ENCODE measurements at regions not wholly inside any gene's neighbourhood (a gene's known extent, or its start where the extent isn't known, plus 50 kb on each side); places are given as distances from the start of the nearest gene placed in this dataset.
"Not testable (repeated sequence)": the region's sequence is repeated elsewhere in the genome, so short reads cannot be mapped to it uniquely, and the experiment has no call there.

DNA sequence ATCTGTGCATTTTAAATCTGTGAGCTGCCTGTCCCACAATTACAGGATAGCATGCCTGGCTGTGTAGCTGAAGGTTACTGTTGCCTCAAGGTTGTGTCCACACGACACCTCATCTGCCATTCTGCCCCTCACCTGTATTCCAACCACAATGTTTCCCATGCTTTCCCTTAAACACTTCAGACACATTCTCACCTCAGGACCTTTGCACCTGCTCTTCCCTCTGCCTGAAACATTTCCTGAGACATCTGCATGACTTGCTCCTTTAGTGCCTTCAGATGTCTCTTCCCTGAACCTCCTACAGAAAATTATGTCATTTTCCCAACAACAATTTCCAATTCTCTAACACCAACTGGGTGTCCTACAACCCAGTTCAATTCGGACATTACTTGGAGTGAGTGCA lies 120.4 kb downstream of the ZNF608 start:
- H3K27me3 ChIP-seq (ENCODE audit: control insufficient read depth, insufficient read depth, low read length) = no peaks in the 10 kb centered on the region

GRCh38 chr5:124623265-124623664 lies 123.2 kb downstream of the ZNF608 start:
- Histone ChIP-seq H3K4me3 (ENCODE audit: low read depth, low read length) (no peak overlapping the region), H3K36me3 (ENCODE audit: control insufficient read depth, insufficient read depth, low read length) (no peaks in the 10 kb centered on the region), H3K27me3 (ENCODE audit: control insufficient read depth, insufficient read depth, low read length) (no peaks in the 10 kb centered on the region), H3K4me1 (ENCODE audit: control insufficient read depth, insufficient read depth, low read length) (no peaks in the 10 kb centered on the region), H3K9me3 (ENCODE audit: control insufficient read depth, insufficient read depth, low read length) (no peaks in the 10 kb centered on the region), H3K9ac (ENCODE audit: low read depth, low read length) (no peak overlapping the region)

More for the DNA sequence above, 120.4 kb downstream of the ZNF608 start:
- no peaks in the 10 kb centered on the region for H3K9me3 ChIP-seq (ENCODE audit: control insufficient read depth, insufficient read depth, low read length)
- no peak overlapping the region for H3K9ac ChIP-seq (ENCODE audit: low read depth, low read length)
- H3K4me3 ChIP-seq (ENCODE audit: low read depth, low read length) = no peak overlapping the region
- H3K4me1 ChIP-seq (ENCODE audit: control insufficient read depth, insufficient read depth, low read length) = no peaks in the 10 kb centered on the region
- H3K36me3 ChIP-seq (ENCODE audit: control insufficient read depth, insufficient read depth, low read length) = no peaks in the 10 kb centered on the region

DNA sequence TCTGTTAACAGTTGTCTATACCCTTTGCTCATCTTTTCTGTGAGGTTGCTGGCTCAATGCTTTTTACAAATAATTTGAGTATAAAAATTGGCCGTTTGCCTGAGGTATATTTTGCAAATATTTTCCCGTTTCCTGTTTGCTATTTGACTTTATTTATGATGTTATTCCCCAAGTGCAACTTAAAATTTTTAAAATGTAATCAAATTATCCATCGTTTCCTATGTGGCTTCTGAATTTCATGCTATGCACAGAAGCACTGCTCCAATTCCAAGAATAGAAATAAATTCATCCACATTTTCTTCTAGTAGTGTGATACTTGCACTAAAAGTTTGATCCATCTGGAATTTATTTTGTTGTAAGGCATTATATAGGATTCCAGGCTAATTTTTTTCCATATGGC lies 123.6 kb downstream of the ZNF608 start:
- Histone ChIP-seq H3K9me3 (ENCODE audit: control insufficient read depth, insufficient read depth, low read length) (no peaks in the 10 kb centered on the region), H3K4me1 (ENCODE audit: control insufficient read depth, insufficient read depth, low read length) (no peaks in the 10 kb centered on the region), H3K36me3 (ENCODE audit: control insufficient read depth, insufficient read depth, low read length) (no peaks in the 10 kb centered on the region), H3K9ac (ENCODE audit: low read depth, low read length) (no peak overlapping the region), H3K4me3 (ENCODE audit: low read depth, low read length) (no peak overlapping the region), H3K27me3 (ENCODE audit: control insufficient read depth, insufficient read depth, low read length) (no peaks in the 10 kb centered on the region)

DNA sequence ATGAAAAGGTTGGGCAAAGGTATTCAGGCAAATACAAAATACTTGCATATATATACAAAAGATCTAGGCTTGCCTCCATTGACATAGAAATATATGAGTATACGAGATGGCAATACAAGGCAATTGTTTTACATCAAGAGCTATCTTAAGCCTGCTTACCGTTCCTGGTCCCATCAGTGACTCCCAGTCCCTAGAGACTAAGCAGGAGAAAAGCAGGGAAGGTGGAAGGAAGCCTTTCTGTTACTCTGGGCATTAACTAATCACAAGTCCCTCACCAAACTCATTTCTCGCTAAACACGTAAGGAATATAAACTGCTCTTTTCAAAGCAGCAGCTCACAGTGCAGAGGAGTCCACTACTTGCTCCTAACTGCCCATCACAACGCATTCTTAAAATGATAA lies 125.2 kb downstream of the ZNF608 start:
- Histone ChIP-seq H3K4me3 (ENCODE audit: low read depth, low read length) (no peak overlapping the region), H3K9ac (ENCODE audit: low read depth, low read length) (no peak overlapping the region), H3K27me3 (ENCODE audit: control insufficient read depth, insufficient read depth, low read length) (no peaks in the 10 kb centered on the region), H3K4me1 (ENCODE audit: control insufficient read depth, insufficient read depth, low read length) (no peaks in the 10 kb centered on the region), H3K36me3 (ENCODE audit: control insufficient read depth, insufficient read depth, low read length) (no peaks in the 10 kb centered on the region), H3K9me3 (ENCODE audit: control insufficient read depth, insufficient read depth, low read length) (no peaks in the 10 kb centered on the region)

GRCh38 chr5:124620743-124621142 lies 125.7 kb downstream of the ZNF608 start:
- no peak overlapping the region for H3K9ac ChIP-seq (ENCODE audit: low read depth, low read length)
- no peaks in the 10 kb centered on the region for H3K9me3 ChIP-seq (ENCODE audit: control insufficient read depth, insufficient read depth, low read length)
- no peaks in the 10 kb centered on the region for H3K4me1 ChIP-seq (ENCODE audit: control insufficient read depth, insufficient read depth, low read length)
- H3K27me3 ChIP-seq (ENCODE audit: control insufficient read depth, insufficient read depth, low read length) = no peaks in the 10 kb centered on the region
- no peaks in the 10 kb centered on the region for H3K36me3 ChIP-seq (ENCODE audit: control insufficient read depth, insufficient read depth, low read length)
- no peak overlapping the region for H3K4me3 ChIP-seq (ENCODE audit: low read depth, low read length)

DNA sequence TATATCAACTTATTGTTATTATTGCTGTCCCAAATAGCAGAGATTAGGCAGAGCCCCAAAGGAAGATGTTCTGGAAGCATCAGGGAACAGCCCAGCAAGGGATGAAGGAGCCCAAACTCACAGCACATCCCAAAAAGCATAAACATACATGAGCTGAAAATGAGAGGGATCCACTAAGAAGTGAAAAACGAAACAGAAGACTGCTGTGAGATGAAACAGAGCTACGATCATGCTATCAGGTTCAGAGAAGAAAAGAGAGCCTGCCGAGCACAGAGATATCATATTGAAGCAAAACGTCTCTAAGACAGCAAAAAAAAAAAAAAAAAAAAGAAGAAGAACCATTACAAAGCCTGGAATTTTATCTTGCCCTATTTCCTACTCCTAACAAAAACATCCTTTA lies 127.3 kb downstream of the ZNF608 start:
- Histone ChIP-seq H3K4me3 (ENCODE audit: low read depth, low read length) (no peak overlapping the region), H3K27me3 (ENCODE audit: control insufficient read depth, insufficient read depth, low read length) (no peaks in the 10 kb centered on the region), H3K36me3 (ENCODE audit: control insufficient read depth, insufficient read depth, low read length) (no peaks in the 10 kb centered on the region), H3K9ac (ENCODE audit: low read depth, low read length) (no peak overlapping the region), H3K4me1 (ENCODE audit: control insufficient read depth, insufficient read depth, low read length) (no peaks in the 10 kb centered on the region), H3K9me3 (ENCODE audit: control insufficient read depth, insufficient read depth, low read length) (no peaks in the 10 kb centered on the region)

DNA sequence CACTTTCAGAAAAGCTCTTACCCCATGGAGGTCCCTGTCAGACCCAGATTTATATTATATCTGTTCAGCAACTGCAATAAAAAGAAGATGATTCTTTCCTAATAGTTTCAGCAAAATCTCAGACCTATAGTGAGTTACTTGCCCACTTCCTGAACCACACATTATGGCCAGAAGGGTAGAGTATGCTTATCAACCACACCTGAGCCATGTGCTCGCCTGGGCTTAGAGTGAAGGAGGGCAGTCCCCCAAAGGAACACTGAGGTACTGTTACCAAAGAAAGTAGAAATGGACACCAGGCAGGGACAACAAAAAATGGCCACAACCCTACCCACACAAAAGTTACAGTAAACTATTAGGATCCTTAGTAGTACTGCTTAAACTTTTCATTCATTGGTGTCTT lies 128.7 kb downstream of the ZNF608 start:
- no peak overlapping the region for H3K4me3 ChIP-seq (ENCODE audit: low read depth, low read length)
- H3K4me1 ChIP-seq (ENCODE audit: control insufficient read depth, insufficient read depth, low read length) = no peaks in the 10 kb centered on the region
- H3K9me3 ChIP-seq (ENCODE audit: control insufficient read depth, insufficient read depth, low read length) = no peaks in the 10 kb centered on the region
- H3K9ac ChIP-seq (ENCODE audit: low read depth, low read length) = no peak overlapping the region
- no peaks in the 10 kb centered on the region for H3K36me3 ChIP-seq (ENCODE audit: control insufficient read depth, insufficient read depth, low read length)
- no peaks in the 10 kb centered on the region for H3K27me3 ChIP-seq (ENCODE audit: control insufficient read depth, insufficient read depth, low read length)

DNA sequence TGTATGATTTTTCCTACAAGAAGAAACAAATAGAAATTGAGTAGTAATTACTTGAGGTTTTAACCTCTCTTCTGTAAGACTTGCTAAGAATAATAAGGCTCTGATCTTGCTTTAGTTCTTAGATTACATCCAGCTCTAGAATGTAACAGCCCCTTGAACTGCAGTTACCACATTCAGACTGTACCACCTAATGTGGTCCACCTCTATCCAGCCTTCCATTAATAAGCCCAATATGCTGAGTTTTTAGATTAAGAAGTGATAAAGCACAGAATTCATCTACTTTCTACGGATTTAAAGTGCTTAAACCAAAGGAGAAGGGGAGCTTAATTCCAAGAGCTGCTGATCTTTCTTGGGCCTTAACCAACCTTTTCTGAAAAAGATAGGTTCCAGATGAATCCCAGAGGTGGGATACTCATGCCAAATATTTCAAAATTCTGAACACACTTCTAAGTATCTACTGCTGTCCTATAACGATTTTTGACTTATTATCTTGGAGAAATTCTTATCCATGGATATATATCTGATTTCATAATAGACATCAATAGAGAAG lies 131.5 kb downstream of the ZNF608 start:
- H3K27me3 ChIP-seq (ENCODE audit: control insufficient read depth, insufficient read depth, low read length) = no peaks in the 10 kb centered on the region
- no peak overlapping the region for H3K4me3 ChIP-seq (ENCODE audit: low read depth, low read length)
- H3K36me3 ChIP-seq (ENCODE audit: control insufficient read depth, insufficient read depth, low read length) = no peaks in the 10 kb centered on the region
- H3K4me1 ChIP-seq (ENCODE audit: control insufficient read depth, insufficient read depth, low read length) = no peaks in the 10 kb centered on the region
- H3K9me3 ChIP-seq (ENCODE audit: control insufficient read depth, insufficient read depth, low read length) = no peaks in the 10 kb centered on the region
- H3K9ac ChIP-seq (ENCODE audit: low read depth, low read length) = no peak overlapping the region

- Histone ChIP-seq H3K9ac (ENCODE audit: low read depth, low read length) (no peak overlapping the region), H3K4me3 (ENCODE audit: low read depth, low read length) (no peak overlapping the region), H3K4me1 (ENCODE audit: control insufficient read depth, insufficient read depth, low read length) (no peaks in the 10 kb centered on the region), H3K36me3 (ENCODE audit: control insufficient read depth, insufficient read depth, low read length) (no peaks in the 10 kb centered on the region), H3K9me3 (ENCODE audit: control insufficient read depth, insufficient read depth, low read length) (no peaks in the 10 kb centered on the region), H3K27me3 (ENCODE audit: control insufficient read depth, insufficient read depth, low read length) (no peaks in the 10 kb centered on the region)
These were observed 132.3 kb downstream of the ZNF608 start for GRCh38 chr5:124614105-124614504.

GRCh38 chr5:124613273-124613953 lies 133.0 kb downstream of the ZNF608 start:
- Histone ChIP-seq H3K9ac (ENCODE audit: low read depth, low read length) (no peak overlapping the region), H3K4me1 (ENCODE audit: control insufficient read depth, insufficient read depth, low read length) (no peaks in the 10 kb centered on the region), H3K36me3 (ENCODE audit: control insufficient read depth, insufficient read depth, low read length) (no peaks in the 10 kb centered on the region), H3K27me3 (ENCODE audit: control insufficient read depth, insufficient read depth, low read length) (no peaks in the 10 kb centered on the region), H3K4me3 (ENCODE audit: low read depth, low read length) (no peak overlapping the region), H3K9me3 (ENCODE audit: control insufficient read depth, insufficient read depth, low read length) (no peaks in the 10 kb centered on the region)

GRCh38 chr5:124612023-124612422 lies 134.4 kb downstream of the ZNF608 start:
- Histone ChIP-seq H3K9me3 (ENCODE audit: control insufficient read depth, insufficient read depth, low read length) (no peaks in the 10 kb centered on the region), H3K36me3 (ENCODE audit: control insufficient read depth, insufficient read depth, low read length) (no peaks in the 10 kb centered on the region), H3K4me1 (ENCODE audit: control insufficient read depth, insufficient read depth, low read length) (no peaks in the 10 kb centered on the region), H3K27me3 (ENCODE audit: control insufficient read depth, insufficient read depth, low read length) (no peaks in the 10 kb centered on the region), H3K4me3 (ENCODE audit: low read depth, low read length) (no peak overlapping the region), H3K9ac (ENCODE audit: low read depth, low read length) (no peak overlapping the region)

DNA sequence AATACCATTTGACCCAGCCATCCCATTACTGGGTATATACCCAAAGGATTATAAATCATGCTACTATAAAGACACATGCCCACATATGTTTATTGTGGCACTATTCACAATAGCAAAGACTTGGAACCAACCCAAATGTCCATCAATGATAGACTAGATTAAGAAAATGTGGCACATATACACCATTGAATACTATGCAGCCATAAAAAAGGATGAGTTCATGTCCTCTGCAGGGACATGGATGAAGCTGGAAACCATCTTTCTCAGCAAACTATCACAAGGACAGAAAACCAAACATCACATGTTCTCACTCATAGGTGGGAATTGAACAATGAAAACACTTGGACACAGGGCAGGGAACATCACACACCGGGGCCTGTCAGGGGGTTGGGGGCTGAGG lies 135.2 kb downstream of the ZNF608 start:
- H3K36me3 ChIP-seq (ENCODE audit: control insufficient read depth, insufficient read depth, low read length); H3K4me3 ChIP-seq (ENCODE audit: low read depth, low read length); H3K27me3 ChIP-seq (ENCODE audit: control insufficient read depth, insufficient read depth, low read length); H3K4me1 ChIP-seq (ENCODE audit: control insufficient read depth, insufficient read depth, low read length); H3K9ac ChIP-seq (ENCODE audit: low read depth, low read length); H3K9me3 ChIP-seq (ENCODE audit: control insufficient read depth, insufficient read depth, low read length): not testable (repeated sequence)

All from iPS-15b (cell line).